GM12873 (cell line): ENCODE measurements at regions not wholly inside any gene's neighbourhood (a gene's known extent, or its start where the extent isn't known, plus 50 kb on each side); places are given as distances from the start of the nearest gene placed in this dataset.

Source experiments
- CTCF ChIP-seq: IDR thresholded peaks from 2 replicates; pipeline ENCODE4 v1.5.1; 2012; ENCODE audit warnings: low read depth, mild to moderate bottlenecking, moderate library complexity, low read length, control low read depth; ENCODE audit not compliant: insufficient read depth; ENCODE audit errors: missing control alignments

- TF ChIP-seq CTCF: no peak
These were observed 322.0 kb upstream of the FKBP1C start for GRCh38 chr6:62889240-62889639.

GRCh38 chr6:62891065-62891647 is 320.1 kb upstream of the FKBP1C start:
- TF ChIP-seq CTCF: peak; percentile 20

- TF ChIP-seq CTCF: no peak
These were observed 317.2 kb upstream of the FKBP1C start for GRCh38 chr6:62894114-62894513.

GRCh38 chr6:62903266-62903665 is 308.0 kb upstream of the FKBP1C start:
- no peak for TF ChIP-seq CTCF

- no peak for TF ChIP-seq CTCF
These were observed 306.6 kb upstream of the FKBP1C start for GRCh38 chr6:62904687-62905086.

GRCh38 chr6:62914530-62914929 is 296.7 kb upstream of the FKBP1C start:
- TF ChIP-seq CTCF: no peak

GRCh38 chr6:62923728-62924127 is 287.5 kb upstream of the FKBP1C start:
- no peak for TF ChIP-seq CTCF
